ENCODE measurements at regions not wholly inside any gene's neighbourhood (a gene's known extent, or its start where the extent isn't known, plus 50 kb on each side); places are given as distances from the start of the nearest gene placed in this dataset.

GRCh38 chr13:40211586-40211968 lies 454.9 kb downstream of the FOXO1 start:
- CTCF ChIA-PET: no interaction called here
- TF ChIP-seq CTCF (IDR thresholded peaks at IDR 0.05; ENCODE audit: low read depth, low read length): no peak
- POLR2A ChIA-PET: no interaction called here
- no peak for DNase-seq (ENCODE audit: low read depth, low spot score)
- Histone ChIP-seq H3K4me3 (ENCODE audit: low read depth, low read length) (no peak overlapping the region), H3K27ac (ENCODE audit: low read depth, low read length) (no peak overlapping the region), H3K9me3 (ENCODE audit: control insufficient read depth, insufficient read depth, low read length) (no peaks in the 10 kb centered on the region), H3K27me3 (ENCODE audit: control insufficient read depth, insufficient read depth, low read length) (no peaks in the 10 kb centered on the region)

- Histone ChIP-seq H3K4me3 (ENCODE audit: low read depth, low read length) (no peak overlapping the region), H3K9me3 (ENCODE audit: control insufficient read depth, insufficient read depth, low read length) (no peaks in the 10 kb centered on the region), H3K27ac (ENCODE audit: low read depth, low read length) (no peak overlapping the region), H3K27me3 (ENCODE audit: control insufficient read depth, insufficient read depth, low read length) (no peaks in the 10 kb centered on the region)
- ChIA-PET CTCF (interaction anchor here (0.6 kb wide), 1 partner anchor 478 kb away, joined by 3 read pairs; no protein-coding TSS in a partner anchor), POLR2A (no interaction called here)
- no peak for TF ChIP-seq CTCF (IDR thresholded peaks at IDR 0.05; ENCODE audit: low read depth, low read length)
- no peak for DNase-seq (ENCODE audit: low read depth, low spot score)
These were observed 452.7 kb downstream of the FOXO1 start for GRCh38 chr13:40213779-40214178.

GRCh38 chr13:40215311-40215710 lies 451.1 kb downstream of the FOXO1 start:
- Histone ChIP-seq H3K9me3 (ENCODE audit: control insufficient read depth, insufficient read depth, low read length) (no peaks in the 10 kb centered on the region), H3K27me3 (ENCODE audit: control insufficient read depth, insufficient read depth, low read length) (no peaks in the 10 kb centered on the region), H3K4me3 (ENCODE audit: low read depth, low read length) (no peak overlapping the region), H3K27ac (ENCODE audit: low read depth, low read length) (no peak overlapping the region)
- ChIA-PET CTCF (no interaction called here), POLR2A (no interaction called here)
- DNase-seq (ENCODE audit: low read depth, low spot score): no peak
- no peak for TF ChIP-seq CTCF (IDR thresholded peaks at IDR 0.05; ENCODE audit: low read depth, low read length)

- no peaks in the 10 kb centered on the region for H3K27me3 ChIP-seq (ENCODE audit: control insufficient read depth, insufficient read depth, low read length)
- TF ChIP-seq CTCF (IDR thresholded peaks at IDR 0.05; ENCODE audit: low read depth, low read length): no peak
- H3K9me3 ChIP-seq (ENCODE audit: control insufficient read depth, insufficient read depth, low read length): no peaks in the 10 kb centered on the region
- ChIA-PET CTCF (no interaction called here), POLR2A (no interaction called here)
- DNase-seq (ENCODE audit: low read depth, low spot score): no peak
- no peak overlapping the region for H3K27ac ChIP-seq (ENCODE audit: low read depth, low read length)
- H3K4me3 ChIP-seq (ENCODE audit: low read depth, low read length): no peak overlapping the region
These were observed 450.7 kb downstream of the FOXO1 start for GRCh38 chr13:40215747-40216146.

- H3K9me3 ChIP-seq (ENCODE audit: control insufficient read depth, insufficient read depth, low read length): no peaks in the 10 kb centered on the region
- POLR2A ChIA-PET: no interaction called here
- DNase-seq (ENCODE audit: low read depth, low spot score): no peak
- no peaks in the 10 kb centered on the region for H3K27me3 ChIP-seq (ENCODE audit: control insufficient read depth, insufficient read depth, low read length)
- H3K4me3 ChIP-seq (ENCODE audit: low read depth, low read length): no peak overlapping the region
- no peak for TF ChIP-seq CTCF (IDR thresholded peaks at IDR 0.05; ENCODE audit: low read depth, low read length)
- no peak overlapping the region for H3K27ac ChIP-seq (ENCODE audit: low read depth, low read length)
- CTCF ChIA-PET: interaction anchor here (0.6 kb wide), 1 partner anchor 839 kb away, joined by 3 read pairs; no protein-coding TSS in a partner anchor
These were observed 448.8 kb downstream of the FOXO1 start for GRCh38 chr13:40217675-40218074.

Measured in AG04450 (cell line).